NT2/D1 (cell line): ENCODE measurements at regions not wholly inside any gene's neighbourhood (a gene's known extent, or its start where the extent isn't known, plus 50 kb on each side); places are given as distances from the start of the nearest gene placed in this dataset.
"Not testable (repeated sequence)": the region's sequence is repeated elsewhere in the genome, so short reads cannot be mapped to it uniquely, and the experiment has no call there.

ENCODE experiments used
- DNase-seq: peaks from one replicate; pipeline ENCODE4 v3.0.0-alpha.2; 2011; ENCODE audit warnings: low read depth, low spot score
- H3K27me3 ChIP-seq: 2 replicates; pipeline ENCODE4 v1.6.0; 2011; ENCODE audit warnings: mild to moderate bottlenecking; ENCODE audit not compliant: insufficient read length, insufficient read depth
- H3K36me3 ChIP-seq: 2 replicates; pipeline ENCODE4 v1.6.1; 2011; ENCODE audit warnings: mild to moderate bottlenecking, low read length, mixed read lengths; ENCODE audit not compliant: insufficient read depth, insufficient read length
- H3K4me1 ChIP-seq: 2 replicates; pipeline ENCODE4 v1.5.1; 2011; ENCODE audit not compliant: insufficient read depth, insufficient read length
- H3K4me3 ChIP-seq: 2 replicates; pipeline ENCODE4 v1.5.1; 2011; ENCODE audit warnings: low read depth; ENCODE audit not compliant: insufficient read length
- H3K9ac ChIP-seq: 2 replicates; pipeline ENCODE4 v1.6.0; 2011; ENCODE audit warnings: low read depth; ENCODE audit not compliant: insufficient read length
- H3K9me3 ChIP-seq: 2 replicates; pipeline ENCODE4 v1.5.1; 2011; ENCODE audit warnings: mild to moderate bottlenecking, low read length; ENCODE audit not compliant: insufficient read depth
- SUZ12 ChIP-seq: IDR thresholded peaks from 2 replicates; pipeline ENCODE4 v1.6.1; 2011; ENCODE audit not compliant: insufficient read length, insufficient read depth; ENCODE audit errors: extremely low read depth
- YY1 ChIP-seq: IDR thresholded peaks from 2 replicates; pipeline ENCODE4 v1.6.1; 2011; ENCODE audit not compliant: insufficient read length, insufficient read depth
- ZNF274 ChIP-seq: IDR thresholded peaks from 2 replicates; pipeline ENCODE4 v1.6.1; 2011; ENCODE audit warnings: mild to moderate bottlenecking, low read depth, low read length

DNA sequence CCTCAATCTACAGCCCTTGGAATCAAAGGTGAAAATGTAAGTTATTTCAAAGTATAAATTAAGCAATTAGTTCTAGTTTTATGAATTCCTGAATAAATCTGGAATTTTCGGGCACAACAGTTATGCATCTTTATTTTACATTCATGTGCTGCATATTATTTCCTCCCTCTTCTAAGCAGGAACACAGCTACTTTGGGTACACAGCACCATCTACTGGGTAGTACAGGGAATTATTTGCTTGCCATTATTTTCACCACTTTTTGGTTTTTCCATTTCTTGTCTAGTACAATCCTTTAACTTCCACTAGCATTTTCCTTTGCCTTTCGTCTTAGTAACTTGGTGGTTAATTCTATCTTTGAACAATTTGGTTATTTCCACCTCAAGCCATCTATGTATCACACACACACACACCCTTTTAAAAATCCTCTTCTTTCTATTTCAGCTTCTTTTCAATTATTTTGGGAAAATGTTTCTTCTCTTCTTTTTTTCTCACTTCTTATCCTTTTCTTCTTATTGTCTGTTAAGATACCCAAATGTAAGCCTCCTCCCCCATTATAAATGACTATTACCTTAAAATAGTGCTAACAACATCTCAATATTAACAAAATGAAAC lies 451.0 kb downstream of the MFSD1 start:
- TF ChIP-seq YY1 (no peak), SUZ12 (no peak), ZNF274 (no peak)

DNA sequence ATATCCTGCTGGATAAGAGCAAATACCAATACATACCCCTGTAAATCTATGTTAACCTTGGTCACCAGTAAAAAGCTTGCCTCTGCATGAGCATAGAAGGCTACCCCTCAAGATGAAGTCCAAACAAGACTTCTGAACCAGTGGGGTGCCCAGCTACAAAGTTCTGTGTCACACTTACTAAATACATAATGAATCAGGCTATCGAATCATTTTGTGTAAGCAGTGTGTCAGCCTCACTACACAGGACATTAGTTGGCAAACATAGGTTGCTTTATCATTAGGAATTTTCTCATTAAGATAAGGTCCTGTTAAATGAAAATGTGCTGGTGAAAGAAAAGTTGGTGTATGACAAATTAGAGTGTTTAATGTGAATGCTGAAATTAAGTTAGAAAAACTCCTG lies 452.0 kb downstream of the MFSD1 start:
- Histone ChIP-seq H3K4me1 (no peaks in the 10 kb centered on the region), H3K4me3 (no peak overlapping the region), H3K36me3 (no peaks in the 10 kb centered on the region), H3K27me3 (no peaks in the 10 kb centered on the region), H3K9ac (no peak overlapping the region), H3K9me3 (no peaks in the 10 kb centered on the region)
- TF ChIP-seq SUZ12 (no peak), ZNF274 (no peak), YY1 (no peak)
- no peak for DNase-seq

More for the DNA sequence above, 451.0 kb downstream of the MFSD1 start:
- Histone ChIP-seq H3K36me3 (no peaks in the 10 kb centered on the region), H3K9me3 (no peaks in the 10 kb centered on the region), H3K27me3 (no peaks in the 10 kb centered on the region), H3K9ac (no peak overlapping the region), H3K4me1 (no peaks in the 10 kb centered on the region), H3K4me3 (no peak overlapping the region)
- DNase-seq, result peak; percentile 43

GRCh38 chr3:159257954-159258353 lies 456.1 kb downstream of the MFSD1 start:
- no peaks in the 10 kb centered on the region for H3K9me3 ChIP-seq
- TF ChIP-seq ZNF274, result no peak
- TF ChIP-seq YY1, result no peak
- no peak for TF ChIP-seq SUZ12
- no peak overlapping the region for H3K4me3 ChIP-seq
- DNase-seq, result no peak
- H3K36me3 ChIP-seq, result no peaks in the 10 kb centered on the region
- H3K4me1 ChIP-seq, result no peaks in the 10 kb centered on the region
- no peaks in the 10 kb centered on the region for H3K27me3 ChIP-seq
- no peak overlapping the region for H3K9ac ChIP-seq

- Histone ChIP-seq H3K9me3 (no peaks in the 10 kb centered on the region), H3K4me3 (no peak overlapping the region), H3K4me1 (no peaks in the 10 kb centered on the region), H3K27me3 (no peaks in the 10 kb centered on the region), H3K36me3 (no peaks in the 10 kb centered on the region), H3K9ac (no peak overlapping the region)
- no peak for TF ChIP-seq YY1
- TF ChIP-seq SUZ12, result no peak
- TF ChIP-seq ZNF274, result no peak
- DNase-seq, result no peak
Observed at GRCh38 chr3:159258934-159259333, 457.1 kb downstream of the MFSD1 start.

DNA sequence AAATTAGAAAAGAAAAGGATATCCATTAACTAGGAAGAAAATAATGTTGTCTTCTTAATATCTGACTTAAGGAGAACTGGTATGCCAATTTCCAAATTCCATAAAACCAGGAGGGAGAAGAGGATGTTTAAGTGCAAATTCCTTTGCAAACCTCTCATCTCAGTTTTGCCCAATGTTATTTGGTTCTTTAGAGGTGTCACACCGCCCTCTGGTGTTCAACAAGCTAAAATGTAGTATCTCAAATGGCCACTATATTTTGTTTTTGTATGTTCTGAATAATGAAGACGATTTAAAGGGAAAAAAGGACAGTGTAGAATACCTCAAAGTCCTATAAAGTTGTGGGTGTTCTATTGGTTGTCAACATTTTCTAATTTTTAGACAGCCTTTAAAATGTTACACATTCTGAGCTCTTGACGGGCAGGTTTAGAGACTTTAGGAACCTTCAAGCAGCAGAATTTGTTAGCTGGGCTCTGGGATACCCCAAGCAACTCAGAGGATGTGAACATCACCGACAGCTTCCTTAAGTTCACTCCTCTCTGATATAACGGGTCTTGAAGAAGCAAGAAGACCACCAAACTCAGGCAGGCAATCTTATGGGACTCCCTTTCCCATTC lies 458.3 kb downstream of the MFSD1 start:
- no peak overlapping the region for H3K9ac ChIP-seq
- TF ChIP-seq SUZ12 (no peak), ZNF274 (no peak), YY1 (no peak)
- H3K4me1 ChIP-seq, result no peaks in the 10 kb centered on the region
- H3K36me3 ChIP-seq, result no peaks in the 10 kb centered on the region
- H3K27me3 ChIP-seq, result no peaks in the 10 kb centered on the region
- no peaks in the 10 kb centered on the region for H3K9me3 ChIP-seq
- no peak overlapping the region for H3K4me3 ChIP-seq
- DNase-seq, result peak; percentile 47

GRCh38 chr3:159261333-159261732 lies 459.5 kb downstream of the MFSD1 start:
- H3K36me3 ChIP-seq, H3K9me3 ChIP-seq, H3K4me3 ChIP-seq, H3K4me1 ChIP-seq, H3K9ac ChIP-seq, H3K27me3 ChIP-seq, DNase-seq: not testable (repeated sequence)

DNA sequence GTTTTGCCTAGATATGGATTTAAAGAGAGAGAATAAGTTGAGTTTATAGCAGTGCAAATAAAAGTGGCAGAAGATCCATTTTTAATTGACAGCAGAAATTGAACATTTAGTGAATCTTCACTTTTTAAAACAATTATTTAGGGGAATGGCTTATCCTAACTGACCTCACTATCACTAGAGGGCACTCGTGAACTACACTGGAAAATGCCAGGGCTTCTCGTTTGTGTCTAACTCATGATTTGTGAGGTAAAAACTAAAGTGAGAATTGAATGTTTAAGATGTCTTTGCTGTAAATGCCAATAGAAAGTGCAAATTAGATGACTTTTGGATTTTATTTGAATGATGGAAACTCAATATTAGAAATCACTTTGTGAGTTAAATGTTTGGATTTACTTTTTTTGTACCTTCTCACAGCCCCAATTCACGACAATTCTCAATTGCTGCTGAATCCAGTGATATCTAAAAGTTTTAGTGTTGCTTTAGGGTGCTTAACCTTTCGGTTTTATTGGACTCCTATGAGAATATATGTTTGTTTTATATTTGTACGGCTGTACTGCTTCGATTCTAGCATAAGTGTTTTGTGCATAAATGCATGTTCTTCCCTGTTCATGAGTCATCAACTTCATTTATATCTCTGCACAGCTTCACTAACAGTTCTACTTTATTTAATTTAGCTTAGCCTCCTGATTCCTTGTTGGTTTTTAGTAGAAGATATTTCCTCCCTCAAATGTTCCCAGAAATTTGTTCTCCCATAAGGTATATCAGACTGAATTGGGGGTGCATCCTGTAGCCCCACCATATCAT lies 462.1 kb downstream of the MFSD1 start:
- TF ChIP-seq ZNF274 (no peak), YY1 (no peak), SUZ12 (no peak)
- H3K36me3 ChIP-seq, result no peaks in the 10 kb centered on the region
- H3K4me1 ChIP-seq, result no peaks in the 10 kb centered on the region
- H3K27me3 ChIP-seq, result no peaks in the 10 kb centered on the region
- H3K9me3 ChIP-seq, result 0 out of 2 replicates have a peak, but pooled peaks cover 3% of the 10 kb centered on the region
- H3K4me3 ChIP-seq, result no peak overlapping the region
- DNase-seq, result peak; percentile 8
- no peak overlapping the region for H3K9ac ChIP-seq
